Panc1 (cell line): ENCODE measurements at regions not wholly inside any gene's neighbourhood (a gene's known extent, or its start where the extent isn't known, plus 50 kb on each side); places are given as distances from the start of the nearest gene placed in this dataset.

Experiments used
- ATAC-seq: fragments of 200-7000 bp; cut with Tn5 transposase; 2 replicates; pipeline ENCODE4 v1.9.1; 2020; ENCODE audit warnings: mild to moderate bottlenecking, moderate library complexity
- BruUV-seq: library from RNA; stranded (reverse); fragments of 400-500 nt; replicated peaks from 2 replicates; lab custom pipeline; 2021; lab: Mats Ljungman, UMichigan
- CTCF ChIA-PET: fragments of 300-600 bp; sonication (Branson Sonifier 250); formaldehyde crosslinking; loops from one replicate; lab custom pipeline; 2022; ENCODE audit warnings: antibody characterized with exemption; lab: Charles Lee
- POLR2A ChIA-PET: fragments of 300-600 bp; sonication (Branson Sonifier 250); formaldehyde crosslinking; loops from one replicate; lab custom pipeline; 2022; ENCODE audit warnings: antibody characterized with exemption; lab: Charles Lee
- DNase-seq: peaks from one replicate; pipeline ENCODE4 v3.0.0-alpha.2; 2010; ENCODE audit warnings: low read depth, low spot score
- H3K27ac ChIP-seq: 2 replicates; pipeline ENCODE4 v1.5.1; 2011; ENCODE audit warnings: mild to moderate bottlenecking, low read length, inconsistent platforms
- H3K27me3 ChIP-seq: fragments of 200-500 bp; sonication (Bioruptor generic); 2 replicates; pipeline ENCODE4 v1.6.0; 2014; ENCODE audit warnings: low read length, inconsistent platforms; ENCODE audit not compliant: control insufficient read depth, insufficient read depth
- H3K36me3 ChIP-seq: fragments of 200-500 bp; sonication (Bioruptor generic); 2 replicates; pipeline ENCODE4 v1.5.1; 2014; ENCODE audit warnings: inconsistent platforms, mild to moderate bottlenecking, low read length, moderate library complexity; ENCODE audit not compliant: control insufficient read depth, insufficient read depth
- H3K4me1 ChIP-seq: 2 replicates; pipeline ENCODE4 v1.5.1; 2011; ENCODE audit warnings: inconsistent platforms, mild to moderate bottlenecking, low read length, moderate library complexity; ENCODE audit not compliant: control insufficient read depth, insufficient read depth
- H3K4me3 ChIP-seq, 2 experiments: 2 replicates each; pipeline ENCODE4 v1.5.1; 2011 to 2012; ENCODE audit warnings: low read depth in 2 of 2, low read length in 2 of 2, mild to moderate bottlenecking in 2 of 2, inconsistent platforms in 1 of 2, moderate library complexity in 1 of 2
- H3K9me3 ChIP-seq: fragments of 200-500 bp; sonication (Bioruptor generic); 2 replicates; pipeline ENCODE4 v1.5.1; 2014; ENCODE audit warnings: low read depth, mild to moderate bottlenecking, inconsistent platforms, low read length, moderate library complexity; ENCODE audit not compliant: control insufficient read depth, insufficient read depth
- POLR2AphosphoS5 ChIP-seq: IDR thresholded peaks from 2 replicates; pipeline ENCODE4 v1.6.1; 2012; ENCODE audit warnings: mild to moderate bottlenecking, low read depth, low read length, moderate library complexity
- SIN3A ChIP-seq: IDR thresholded peaks from 2 replicates; pipeline ENCODE4 v1.6.1; 2012; ENCODE audit warnings: low read depth, mild to moderate bottlenecking, low read length, moderate library complexity, borderline replicate concordance; ENCODE audit not compliant: insufficient read depth
- TCF7L2 ChIP-seq: IDR thresholded peaks from 2 replicates; pipeline ENCODE4 v1.6.1; 2011; ENCODE audit warnings: mild to moderate bottlenecking, low read depth, low read length, inconsistent platforms
- in situ Hi-C: cut with HindIII; loops from 2 replicates; pipeline ENCODE4 v1.10.0; 2016; ENCODE audit warnings: low sequenced_read_pairs, low pct_unique_long_range_greater_than_20kb
- intact Hi-C: fragments of 100-400 bp; cut with micrococcal nuclease; formaldehyde crosslinking; loops from one replicate; pipeline ENCODE4 v1.10.0; 2022; ENCODE audit not compliant: unreplicated experiment
- TF ChIP-seq, protein P1 (sequence below), 2 experiments: IDR thresholded peaks; 2 replicates each; pipeline ENCODE4 v1.6.1; 2011 to 2012; ENCODE audit warnings: low read depth in 2 of 2, control low read depth in 1 of 2, low read length in 1 of 2, mild to moderate bottlenecking in 1 of 2, moderate library complexity in 1 of 2; ENCODE audit not compliant: insufficient read depth in 1 of 2
- TF ChIP-seq, protein P2 (sequence below): fragments of 450-650 bp; IDR thresholded peaks from 2 replicates; pipeline ENCODE4 v1.5.1; 2017; ENCODE audit warnings: mild to moderate bottlenecking

DNA sequence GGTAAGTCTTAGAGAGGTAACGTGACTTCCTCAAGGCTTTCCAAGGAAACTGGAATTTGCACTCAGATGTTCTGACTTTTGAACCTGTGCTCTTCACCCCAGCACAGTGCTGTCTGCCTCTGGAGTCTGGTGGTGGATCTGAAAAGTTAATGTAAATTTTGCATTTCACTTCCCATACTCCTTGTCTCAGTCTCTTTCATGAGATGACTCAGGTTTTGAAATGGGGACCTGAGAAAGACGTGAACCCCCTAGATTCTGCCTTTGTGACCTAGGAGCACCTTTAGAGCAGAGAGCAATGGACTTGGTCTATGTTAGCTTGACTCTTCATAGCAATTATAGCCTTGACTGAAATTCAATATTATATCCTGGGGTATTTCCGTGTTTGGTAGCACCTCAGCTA, 223.0 kb downstream of the QKI start:
- TF ChIP-seq, protein P1, sequence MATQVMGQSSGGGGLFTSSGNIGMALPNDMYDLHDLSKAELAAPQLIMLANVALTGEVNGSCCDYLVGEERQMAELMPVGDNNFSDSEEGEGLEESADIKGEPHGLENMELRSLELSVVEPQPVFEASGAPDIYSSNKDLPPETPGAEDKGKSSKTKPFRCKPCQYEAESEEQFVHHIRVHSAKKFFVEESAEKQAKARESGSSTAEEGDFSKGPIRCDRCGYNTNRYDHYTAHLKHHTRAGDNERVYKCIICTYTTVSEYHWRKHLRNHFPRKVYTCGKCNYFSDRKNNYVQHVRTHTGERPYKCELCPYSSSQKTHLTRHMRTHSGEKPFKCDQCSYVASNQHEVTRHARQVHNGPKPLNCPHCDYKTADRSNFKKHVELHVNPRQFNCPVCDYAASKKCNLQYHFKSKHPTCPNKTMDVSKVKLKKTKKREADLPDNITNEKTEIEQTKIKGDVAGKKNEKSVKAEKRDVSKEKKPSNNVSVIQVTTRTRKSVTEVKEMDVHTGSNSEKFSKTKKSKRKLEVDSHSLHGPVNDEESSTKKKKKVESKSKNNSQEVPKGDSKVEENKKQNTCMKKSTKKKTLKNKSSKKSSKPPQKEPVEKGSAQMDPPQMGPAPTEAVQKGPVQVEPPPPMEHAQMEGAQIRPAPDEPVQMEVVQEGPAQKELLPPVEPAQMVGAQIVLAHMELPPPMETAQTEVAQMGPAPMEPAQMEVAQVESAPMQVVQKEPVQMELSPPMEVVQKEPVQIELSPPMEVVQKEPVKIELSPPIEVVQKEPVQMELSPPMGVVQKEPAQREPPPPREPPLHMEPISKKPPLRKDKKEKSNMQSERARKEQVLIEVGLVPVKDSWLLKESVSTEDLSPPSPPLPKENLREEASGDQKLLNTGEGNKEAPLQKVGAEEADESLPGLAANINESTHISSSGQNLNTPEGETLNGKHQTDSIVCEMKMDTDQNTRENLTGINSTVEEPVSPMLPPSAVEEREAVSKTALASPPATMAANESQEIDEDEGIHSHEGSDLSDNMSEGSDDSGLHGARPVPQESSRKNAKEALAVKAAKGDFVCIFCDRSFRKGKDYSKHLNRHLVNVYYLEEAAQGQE (IDR thresholded peaks at IDR 0.05; ENCODE audit: insufficient read depth in 1 of 2, low read depth in 2 of 2, low read length in 1 of 2): no peak
- TF ChIP-seq, protein P2, sequence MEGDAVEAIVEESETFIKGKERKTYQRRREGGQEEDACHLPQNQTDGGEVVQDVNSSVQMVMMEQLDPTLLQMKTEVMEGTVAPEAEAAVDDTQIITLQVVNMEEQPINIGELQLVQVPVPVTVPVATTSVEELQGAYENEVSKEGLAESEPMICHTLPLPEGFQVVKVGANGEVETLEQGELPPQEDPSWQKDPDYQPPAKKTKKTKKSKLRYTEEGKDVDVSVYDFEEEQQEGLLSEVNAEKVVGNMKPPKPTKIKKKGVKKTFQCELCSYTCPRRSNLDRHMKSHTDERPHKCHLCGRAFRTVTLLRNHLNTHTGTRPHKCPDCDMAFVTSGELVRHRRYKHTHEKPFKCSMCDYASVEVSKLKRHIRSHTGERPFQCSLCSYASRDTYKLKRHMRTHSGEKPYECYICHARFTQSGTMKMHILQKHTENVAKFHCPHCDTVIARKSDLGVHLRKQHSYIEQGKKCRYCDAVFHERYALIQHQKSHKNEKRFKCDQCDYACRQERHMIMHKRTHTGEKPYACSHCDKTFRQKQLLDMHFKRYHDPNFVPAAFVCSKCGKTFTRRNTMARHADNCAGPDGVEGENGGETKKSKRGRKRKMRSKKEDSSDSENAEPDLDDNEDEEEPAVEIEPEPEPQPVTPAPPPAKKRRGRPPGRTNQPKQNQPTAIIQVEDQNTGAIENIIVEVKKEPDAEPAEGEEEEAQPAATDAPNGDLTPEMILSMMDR: no peak
- TF ChIP-seq POLR2AphosphoS5: no peak
- TF ChIP-seq TCF7L2: no peak
- no peak for TF ChIP-seq SIN3A
- BruUV-seq: no TSS peak

DNA sequence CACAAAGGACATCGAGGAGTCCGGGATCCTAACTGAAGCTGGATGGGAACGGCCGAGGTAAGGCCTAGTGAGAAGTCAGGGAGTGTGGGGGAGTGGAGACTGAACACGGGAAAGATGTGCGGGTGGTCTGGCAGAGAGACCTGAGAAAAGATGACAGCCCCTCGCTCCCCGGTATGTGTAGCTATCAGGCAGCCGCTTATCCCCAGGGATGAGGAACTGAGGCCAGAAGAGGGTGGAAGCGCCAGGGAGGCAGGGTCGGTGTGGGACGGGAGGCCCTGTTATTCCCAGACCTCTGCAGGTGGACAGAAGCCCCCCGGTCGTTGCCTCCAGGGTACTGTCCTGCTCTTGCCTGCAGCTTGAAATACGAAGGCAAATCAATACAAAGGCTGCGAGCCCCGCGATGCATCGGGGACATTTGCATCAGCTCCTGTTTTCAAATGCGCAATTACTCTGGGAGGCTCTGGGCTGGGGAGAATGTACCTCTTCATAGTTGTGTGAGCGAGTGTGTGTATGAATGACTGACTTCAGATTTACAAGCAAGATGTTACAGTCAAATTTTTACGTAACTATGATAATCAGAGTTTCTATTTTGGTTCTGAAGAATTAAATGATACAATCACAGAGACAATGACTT, 221.3 kb downstream of the QKI start:
- Histone ChIP-seq H3K27me3 (no peaks in the 10 kb centered on the region), H3K9me3 (no peaks in the 10 kb centered on the region), H3K27ac (no peak overlapping the region), H3K4me3 (no peak overlapping the region), H3K36me3 (no peaks in the 10 kb centered on the region), H3K4me1 (no peaks in the 10 kb centered on the region)
- ChIA-PET POLR2A (no interaction called here), CTCF (no interaction called here)
- ATAC-seq: no peak
- DNase-seq: no peak
- intact Hi-C loops (no loop called here), in situ Hi-C loops (no loop called here)
- BruUV-seq: no TSS peak
- TF ChIP-seq, protein P1 (IDR thresholded peaks at IDR 0.05; ENCODE audit: insufficient read depth in 1 of 2, low read depth in 2 of 2, low read length in 1 of 2): no peak
- TF ChIP-seq TCF7L2: no peak
- TF ChIP-seq POLR2AphosphoS5: no peak
- TF ChIP-seq SIN3A: no peak
- TF ChIP-seq, protein P2: no peak

More for the DNA sequence above, 223.0 kb downstream of the QKI start:
- ChIA-PET POLR2A (no interaction called here), CTCF (no interaction called here)
- DNase-seq (no peak), ATAC-seq (no peak)
- intact Hi-C loops (no loop called here), in situ Hi-C loops (no loop called here)
- Histone ChIP-seq H3K27ac (no peak overlapping the region), H3K36me3 (no peaks in the 10 kb centered on the region), H3K27me3 (no peaks in the 10 kb centered on the region), H3K4me3 (no peak overlapping the region), H3K9me3 (no peaks in the 10 kb centered on the region), H3K4me1 (no peaks in the 10 kb centered on the region)
